ENCODE measurements at regions not wholly inside any gene's neighbourhood (a gene's known extent, or its start where the extent isn't known, plus 50 kb on each side); places are given as distances from the start of the nearest gene placed in this dataset.
A peak's percentile ranks its signal among the peaks of the same experiment; 100 is the strongest.

DNA sequence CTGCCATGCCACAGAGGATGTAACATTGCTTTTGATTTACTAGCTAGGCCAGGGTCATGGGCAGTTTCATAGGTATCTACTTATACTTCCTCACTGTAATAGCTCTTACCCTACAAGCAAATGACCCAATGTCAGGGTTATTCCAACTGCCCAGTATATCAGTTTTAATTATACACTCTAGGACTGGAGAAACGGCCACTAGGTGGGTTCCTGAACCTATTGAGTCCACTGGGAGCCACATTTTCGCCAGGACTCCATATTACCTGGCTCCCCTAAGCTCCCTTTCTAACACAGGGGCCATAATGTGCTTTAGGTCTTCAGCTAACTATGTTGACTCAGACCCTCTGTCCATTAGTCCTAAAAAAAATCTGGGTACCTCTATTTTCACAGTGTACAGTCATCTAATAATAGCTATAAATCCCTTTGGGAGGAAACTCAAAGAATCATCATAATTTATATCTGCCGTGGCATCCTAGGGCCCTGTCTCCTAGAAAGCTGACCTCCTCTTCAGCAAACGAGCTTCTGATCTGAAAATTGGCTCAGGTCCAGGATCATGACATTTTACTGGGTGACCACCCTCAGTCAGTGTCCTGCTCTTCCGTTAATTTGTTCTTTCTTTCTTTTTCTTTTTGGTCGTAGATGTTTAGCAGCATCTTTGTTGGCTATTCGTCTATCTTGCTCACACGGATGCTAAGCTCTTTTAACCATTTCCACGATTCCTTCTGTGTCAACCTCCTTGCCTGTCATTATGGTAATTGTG, 244.3 kb downstream of the FAM76B start:
- no peak for DNase-seq

DNA sequence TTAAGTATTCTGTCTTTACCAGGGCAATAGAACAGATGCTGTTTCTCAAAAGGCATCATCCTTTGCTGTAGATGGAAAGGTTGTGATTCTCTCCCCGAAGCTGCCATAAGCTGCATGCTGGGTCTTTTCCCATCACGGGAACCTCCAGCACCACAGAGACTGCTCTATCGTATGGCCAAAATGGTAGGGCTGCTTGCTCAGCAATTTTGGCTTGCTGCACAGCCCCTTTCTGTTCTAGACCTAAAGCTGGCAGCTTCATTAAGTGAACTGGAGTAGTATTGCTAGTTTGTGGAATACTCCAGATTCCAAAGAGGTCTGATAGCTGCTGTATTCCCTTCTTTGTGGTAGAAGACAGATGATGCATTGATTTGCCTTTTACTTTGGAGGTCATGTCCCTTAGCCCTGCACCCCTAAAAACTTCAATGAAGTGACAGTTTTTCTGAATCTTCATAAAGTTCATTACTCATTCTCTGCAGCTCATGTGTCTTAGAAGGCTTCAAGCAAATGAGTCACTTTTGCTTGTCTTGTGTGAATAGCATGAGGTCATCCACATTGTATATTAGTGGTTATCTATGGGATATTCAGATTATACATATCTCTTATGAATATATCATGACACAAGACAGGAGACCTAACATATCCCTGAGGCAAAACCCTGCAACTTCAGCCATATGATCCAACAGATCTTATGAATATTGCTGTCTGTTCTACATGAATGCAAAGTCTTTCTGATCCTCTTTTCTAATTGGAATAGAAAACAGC, 245.3 kb downstream of the FAM76B start:
- DNase-seq: peak; percentile 2

DNA sequence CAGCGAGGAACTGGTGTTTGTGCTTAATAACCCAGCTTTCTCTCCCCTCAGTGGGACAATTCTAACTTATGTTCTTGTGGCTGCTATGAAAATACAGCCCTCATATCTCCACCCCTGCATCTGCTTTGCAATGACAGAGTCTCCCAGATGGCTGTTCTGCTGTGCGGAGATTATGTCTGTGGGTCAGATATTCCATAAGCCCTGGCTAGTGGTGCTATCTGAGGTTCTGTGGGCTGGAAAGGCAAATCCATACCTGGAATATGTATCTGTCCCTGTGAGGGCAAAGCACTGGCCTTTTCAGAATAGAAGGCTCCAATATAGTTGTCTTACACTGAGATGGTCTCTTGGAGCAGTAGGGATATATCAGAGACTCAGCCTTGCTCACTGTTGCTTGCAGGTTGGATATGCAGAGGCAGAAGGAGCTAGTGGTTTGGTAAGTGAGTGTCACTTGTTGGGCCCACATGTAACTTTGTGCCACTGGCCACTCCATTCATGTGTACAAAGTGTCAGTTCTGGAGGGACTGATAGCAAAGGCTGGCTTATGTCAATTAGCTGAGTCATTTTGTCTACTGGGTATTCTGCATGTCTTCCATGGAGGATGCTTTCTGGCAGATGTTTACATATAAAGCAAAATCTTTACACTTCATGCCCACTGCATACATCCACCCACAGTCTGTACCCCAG, 246.6 kb downstream of the FAM76B start:
- no peak for DNase-seq

DNA sequence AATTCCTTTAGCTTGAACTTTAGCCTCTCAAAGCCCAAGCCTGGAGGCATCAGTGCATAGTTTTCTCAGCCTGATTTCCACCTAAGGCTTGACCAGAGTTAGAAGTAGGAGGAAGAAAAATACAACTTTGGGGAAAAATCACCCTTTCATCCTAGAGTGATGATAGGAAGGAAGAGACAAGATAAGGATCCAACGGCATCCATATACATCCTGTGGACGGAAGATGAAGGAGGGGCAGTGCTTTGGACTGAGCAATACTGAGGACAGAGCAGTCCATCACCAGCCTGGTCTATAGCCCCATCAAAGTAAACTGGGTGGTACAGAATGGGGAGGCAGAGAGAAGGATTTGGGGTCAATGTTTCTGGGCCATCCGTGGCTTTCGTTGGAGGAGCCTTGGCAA, 247.9 kb downstream of the FAM76B start:
- DNase-seq: no peak

DNA sequence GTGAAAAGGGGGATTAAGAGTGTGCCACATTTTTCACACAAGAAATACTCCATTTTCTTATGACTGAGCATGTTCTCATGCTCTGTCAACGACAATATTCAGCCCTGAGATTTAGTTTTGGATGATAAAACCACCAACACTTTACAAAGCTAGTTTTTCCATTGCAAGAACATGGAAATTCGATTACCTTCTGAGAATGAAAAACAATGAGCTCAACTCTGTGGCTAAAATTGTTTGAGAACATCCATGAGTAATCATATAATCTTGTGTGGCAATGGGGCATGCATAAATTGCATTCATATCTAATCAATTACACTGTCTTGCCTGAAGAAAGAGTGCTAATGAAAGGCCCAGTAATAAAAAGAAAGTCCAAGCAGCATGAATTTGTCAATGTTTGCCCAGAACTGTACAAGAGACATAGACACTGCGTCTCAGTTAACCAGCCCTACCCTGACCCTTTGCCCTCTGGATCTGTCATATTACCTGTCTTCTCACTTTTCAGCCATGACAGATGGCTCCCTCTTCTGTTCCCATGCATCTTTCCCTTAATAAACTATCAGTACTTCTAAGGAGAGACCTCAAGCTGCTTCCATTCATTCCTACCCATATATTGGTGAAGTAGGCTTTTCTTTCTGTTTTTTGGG, 253.4 kb downstream of the FAM76B start:
- DNase-seq: no peak

DNA sequence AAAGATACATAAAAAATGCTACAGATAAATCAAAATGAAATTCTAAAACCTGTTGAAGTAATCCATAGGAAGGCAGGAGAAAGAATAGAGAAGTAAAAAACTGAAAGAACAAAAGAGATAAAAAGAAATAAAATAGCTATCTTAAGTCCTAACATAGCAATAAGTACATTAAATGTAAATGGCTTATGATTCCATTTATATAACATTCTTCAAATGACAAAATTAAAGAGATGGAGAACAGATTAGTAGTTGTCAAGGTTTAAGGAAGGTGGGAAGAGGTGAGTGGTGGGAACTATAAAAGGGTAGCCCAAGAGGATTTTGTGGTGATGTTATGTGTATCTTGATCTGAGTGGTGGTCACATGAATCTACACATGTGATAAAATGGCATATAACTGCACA, 254.8 kb downstream of the FAM76B start:
- DNase-seq: no peak

DNA sequence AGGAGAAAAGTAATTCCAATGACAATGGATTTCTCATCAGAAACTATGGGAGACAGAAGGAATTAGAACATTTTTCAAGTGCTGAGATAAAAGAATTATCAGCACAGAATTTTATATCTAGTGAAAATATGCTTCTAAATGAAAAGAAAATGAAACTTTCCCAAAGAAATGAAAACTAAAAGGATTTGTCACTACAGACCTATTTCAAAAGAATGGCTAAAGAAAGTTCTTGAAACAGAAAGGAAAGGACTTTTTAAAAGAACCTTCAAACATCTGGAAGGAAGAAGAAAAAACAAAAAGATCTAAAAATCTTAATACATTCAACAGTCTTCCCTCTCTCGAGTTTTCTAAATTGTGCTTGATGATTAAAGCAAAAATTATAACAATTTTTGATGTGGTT, 255.4 kb downstream of the FAM76B start:
- no peak for DNase-seq

DNA sequence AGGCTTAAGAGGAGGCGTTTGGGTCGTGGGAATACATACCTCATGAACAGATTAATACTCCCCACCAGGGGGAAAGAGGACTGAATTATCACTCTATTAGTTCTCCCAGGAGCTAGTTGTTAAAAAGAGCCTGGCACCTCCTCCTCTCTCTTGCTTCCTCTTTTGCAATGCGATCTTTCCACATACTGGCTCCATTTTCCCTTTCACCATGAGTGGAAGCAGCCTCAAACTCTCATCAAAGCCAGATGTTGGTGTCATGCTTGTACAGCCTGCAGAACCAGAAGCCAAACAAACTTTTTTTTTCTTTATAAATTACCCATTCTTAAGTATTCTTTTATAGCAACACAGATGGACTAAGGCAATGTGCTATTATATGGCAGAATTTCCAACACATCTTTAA, 258.5 kb downstream of the FAM76B start:
- DNase-seq: no peak

DNA sequence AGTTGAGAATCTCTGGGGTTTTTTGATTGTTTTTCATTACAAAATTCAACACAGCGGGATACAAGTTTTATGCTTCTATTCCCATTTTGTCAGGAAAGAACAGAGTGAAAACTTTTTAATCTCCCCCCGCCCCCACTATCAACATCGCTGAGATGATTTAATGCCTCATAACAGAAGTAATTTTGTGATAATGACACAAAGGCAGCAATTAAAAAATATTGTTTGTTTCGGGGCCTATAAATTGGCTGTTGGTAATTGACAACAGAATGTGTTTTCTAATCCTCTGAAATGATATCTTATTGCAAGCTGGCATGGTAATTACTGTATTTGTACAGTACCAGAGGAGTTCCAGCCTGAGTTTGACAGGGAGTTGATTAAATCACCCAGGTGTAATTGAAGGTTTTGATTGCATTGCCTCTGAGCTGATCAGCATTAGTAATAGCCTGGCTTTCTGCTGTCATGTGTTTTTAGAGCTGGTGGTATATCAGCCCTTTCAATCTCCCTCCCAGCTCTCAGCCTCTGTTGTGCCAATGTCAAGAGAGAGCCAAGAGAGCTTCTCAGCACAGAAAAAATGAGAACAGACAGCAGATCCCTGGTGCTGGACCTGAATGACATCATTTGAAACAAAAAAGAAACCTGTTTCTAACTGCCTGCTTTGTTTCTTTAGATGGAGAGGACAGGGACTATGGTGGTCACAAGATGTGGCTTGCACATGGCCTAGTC, 265.1 kb downstream of the FAM76B start:
- no peak for DNase-seq

DNA sequence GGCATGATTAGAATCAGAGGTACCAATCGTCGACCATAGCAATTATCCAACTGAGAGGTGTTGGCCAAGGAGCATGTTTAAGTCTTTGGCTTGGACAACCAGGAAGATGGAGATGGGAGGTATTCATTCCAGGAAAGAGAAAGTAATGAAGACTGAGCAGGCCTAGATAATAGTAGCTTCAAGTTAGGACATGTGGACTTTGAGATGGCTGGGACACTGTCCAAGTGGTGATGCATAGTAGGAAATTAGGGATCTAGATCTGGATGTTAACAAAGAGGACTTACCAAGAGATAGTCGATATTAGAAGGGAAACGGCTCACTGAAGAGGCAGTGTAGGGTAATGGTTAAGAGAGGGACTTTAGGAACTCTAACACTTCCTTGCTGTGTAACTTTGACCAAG, 266.7 kb downstream of the FAM76B start:
- no peak for DNase-seq

DNA sequence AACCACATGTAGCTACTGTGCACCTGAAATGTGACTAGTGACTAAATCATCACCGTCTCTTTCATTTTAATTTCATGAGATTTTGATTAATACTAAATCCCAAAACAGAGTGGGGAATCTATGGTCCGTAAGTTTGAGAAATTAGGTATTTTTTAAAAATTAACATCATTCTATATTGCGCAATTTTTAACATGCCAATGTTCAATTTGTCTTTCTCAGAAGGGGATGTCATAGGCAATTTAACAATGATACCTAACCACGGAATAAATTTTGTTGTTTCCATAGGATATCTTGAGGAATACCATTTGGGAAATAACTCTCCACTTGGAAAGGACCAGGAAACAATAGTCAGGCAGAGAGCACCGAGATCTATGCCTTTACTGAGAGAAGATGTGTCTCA, 267.7 kb downstream of the FAM76B start:
- no peak for DNase-seq

DNA sequence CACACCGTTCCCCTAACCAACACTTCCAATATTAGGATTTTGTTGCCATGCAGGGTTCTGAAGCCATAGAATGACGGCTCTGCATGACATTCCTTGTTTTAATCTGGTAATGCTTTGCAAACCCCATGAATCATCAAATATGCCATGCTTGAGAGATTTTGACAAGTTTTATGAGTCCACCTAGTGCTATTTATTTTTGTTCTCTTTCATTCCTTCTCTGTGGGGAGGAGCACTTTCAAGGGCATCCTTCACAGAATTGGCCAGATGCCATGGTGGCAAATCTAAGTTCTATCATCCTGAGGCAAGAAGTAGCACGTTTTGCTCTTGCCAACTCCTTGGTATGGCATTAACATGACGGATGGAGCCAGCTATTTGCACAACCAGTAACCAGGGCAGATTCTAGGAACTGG, 268.4 kb downstream of the FAM76B start:
- DNase-seq: peak; percentile 97

DNA sequence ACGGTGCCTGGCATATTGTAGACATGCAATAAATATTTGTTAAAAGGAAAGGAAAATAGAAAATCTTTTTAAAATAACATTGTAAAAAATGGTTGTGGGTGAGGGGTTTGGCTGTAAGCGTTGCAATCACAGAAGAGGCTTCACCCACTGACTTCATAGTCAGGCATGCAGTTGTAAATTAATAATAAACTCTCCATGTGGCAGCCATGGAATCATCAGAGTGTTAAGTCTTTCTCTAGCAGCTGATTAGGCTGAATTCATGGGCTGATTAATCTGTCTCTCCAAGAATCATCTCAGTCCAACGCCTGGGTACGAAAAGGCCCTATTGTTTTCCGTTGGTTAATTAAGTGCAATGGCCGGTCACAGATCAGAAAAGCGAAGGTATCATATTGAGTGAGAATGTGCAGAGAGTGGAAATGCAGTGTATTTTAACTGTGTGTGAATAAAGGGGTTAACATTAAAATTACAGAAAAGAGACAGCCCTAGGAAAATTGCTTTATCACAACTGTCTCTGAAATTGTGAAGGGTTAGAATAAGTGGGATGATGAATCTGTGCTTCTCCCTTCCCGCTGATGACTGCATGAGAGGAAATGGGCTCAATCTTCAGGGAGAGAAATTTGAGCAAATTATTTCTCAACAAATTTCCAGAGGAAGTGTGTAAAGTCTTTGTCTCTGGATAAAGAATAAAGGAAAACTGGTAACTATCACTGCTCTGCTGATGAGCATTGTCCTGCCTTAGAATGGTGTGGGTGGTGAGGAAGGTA, 269.0 kb downstream of the FAM76B start:
- DNase-seq: peak; percentile 80

DNA sequence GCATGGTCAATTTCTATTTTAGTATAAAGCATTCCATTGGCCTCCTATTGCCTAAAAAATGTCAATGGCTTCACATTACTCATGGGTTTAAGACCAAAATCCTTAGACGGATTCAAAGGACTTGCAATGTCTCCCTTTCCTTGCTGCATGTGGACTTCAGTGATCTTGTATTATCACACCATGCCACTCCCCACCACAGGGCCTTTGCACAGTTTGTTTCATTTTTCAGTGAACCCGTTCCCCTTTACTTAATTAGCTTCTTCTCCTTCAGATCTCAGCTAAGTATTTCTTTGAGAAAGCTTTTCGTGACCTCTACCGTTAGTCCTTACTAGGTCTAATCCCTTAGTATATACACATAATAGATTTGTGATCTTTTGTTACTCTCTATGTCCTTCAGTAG, 269.7 kb downstream of the FAM76B start:
- DNase-seq: no peak

DNA sequence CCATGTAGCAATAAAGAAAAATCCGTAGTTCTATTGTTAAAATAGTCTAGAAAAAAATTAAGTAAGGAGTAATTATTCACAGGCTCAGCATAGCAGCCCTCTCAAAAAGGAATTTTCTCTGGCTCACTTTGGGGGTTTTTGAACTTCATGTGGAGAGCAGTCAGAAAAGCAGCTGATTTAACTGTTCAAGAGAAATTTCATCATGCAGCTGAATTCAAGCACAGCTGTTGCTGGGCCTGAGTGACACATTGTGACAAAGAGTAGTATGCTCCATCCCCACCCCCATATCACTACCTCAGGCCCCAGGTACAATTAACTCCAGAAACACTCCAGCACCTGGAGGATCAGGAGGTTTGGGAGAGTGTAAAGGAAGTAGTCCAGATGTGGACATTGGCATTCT, 272.1 kb downstream of the FAM76B start:
- no peak for DNase-seq

DNA sequence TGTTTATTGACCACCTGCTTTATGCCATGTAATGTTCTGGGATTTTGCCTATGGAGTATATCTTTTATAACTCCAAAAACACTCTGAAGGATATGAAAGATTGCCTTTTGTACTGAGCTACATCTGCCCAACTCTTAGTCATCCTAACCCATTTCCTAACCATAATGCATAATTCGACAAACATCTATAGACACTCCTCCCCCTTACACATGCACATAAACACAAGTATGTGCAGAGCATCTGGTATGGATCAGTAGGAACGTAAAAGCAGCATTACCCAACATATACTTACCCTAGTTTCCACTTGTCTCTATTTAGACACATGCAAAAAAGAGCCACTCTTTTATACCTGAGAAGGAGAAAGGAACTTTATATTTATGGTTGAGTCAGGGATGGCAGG, 272.8 kb downstream of the FAM76B start:
- no peak for DNase-seq

DNA sequence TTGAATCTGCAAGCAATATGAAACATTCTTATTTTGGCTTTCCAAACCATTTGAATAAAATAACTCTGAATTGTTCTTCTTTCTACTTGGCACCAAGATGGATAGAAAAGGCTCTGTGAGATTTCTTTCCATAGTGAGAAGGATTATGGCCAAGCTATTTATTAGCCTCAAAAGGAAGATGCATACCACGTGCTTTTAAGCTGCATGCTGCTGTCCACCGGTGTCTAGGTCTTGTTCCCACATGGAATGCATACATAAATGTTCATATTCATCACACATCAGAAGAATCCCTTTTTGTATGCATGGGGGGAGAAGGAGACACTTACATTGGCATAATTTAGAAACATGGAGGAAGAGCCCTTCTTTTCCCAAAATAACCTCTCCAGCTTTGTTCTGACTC, 273.4 kb downstream of the FAM76B start:
- DNase-seq: no peak

DNA sequence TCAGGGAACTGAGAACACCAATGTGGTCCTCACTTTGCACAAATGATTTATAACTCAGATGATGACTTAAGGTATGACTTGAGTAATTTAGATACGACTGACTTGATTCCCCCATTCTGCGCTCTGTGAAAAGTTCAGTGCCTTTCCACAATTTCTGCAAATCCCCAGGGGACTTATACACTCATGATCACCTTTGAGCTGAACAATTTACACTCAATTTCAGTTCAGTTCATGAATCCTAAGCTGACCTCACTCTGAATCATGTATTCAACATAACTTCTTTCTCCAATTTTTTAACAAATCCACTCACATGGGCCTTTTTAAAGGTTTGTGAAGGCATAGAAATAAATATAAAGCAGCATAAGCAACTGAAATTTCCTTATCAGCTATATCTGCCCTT, 274.2 kb downstream of the FAM76B start:
- no peak for DNase-seq

DNA sequence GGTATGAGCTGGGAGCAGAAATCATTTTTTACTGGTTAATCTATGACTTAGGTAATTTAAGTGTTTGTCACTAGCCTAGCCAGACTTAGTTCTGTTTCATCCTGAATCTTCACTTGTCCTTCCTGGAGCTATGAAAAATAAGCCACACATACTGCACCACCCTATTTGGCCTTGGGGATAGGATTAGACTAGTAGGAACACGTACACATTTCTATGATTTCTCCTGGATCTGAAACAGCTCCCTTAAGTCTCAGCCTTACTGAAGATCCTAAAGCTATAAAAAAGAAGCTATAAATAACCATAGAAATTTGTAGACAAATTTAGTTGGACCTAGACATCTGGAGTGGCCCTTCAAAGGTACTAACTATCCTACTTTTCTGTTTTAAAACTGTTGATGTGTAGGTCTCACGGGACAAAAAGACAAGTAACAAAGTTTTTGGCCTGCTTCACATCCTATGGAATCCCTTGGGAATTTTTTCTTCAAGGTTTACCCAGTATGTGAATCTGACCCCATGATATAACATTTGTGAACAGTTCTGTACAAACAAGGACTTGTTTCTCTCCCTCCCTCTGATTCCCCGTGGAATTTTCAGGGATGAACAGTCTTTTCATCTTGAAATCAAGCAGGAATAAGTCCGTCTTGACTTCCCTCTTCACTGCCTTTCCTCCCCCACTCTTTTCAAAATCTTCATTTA, 275.0 kb downstream of the FAM76B start:
- DNase-seq: no peak

DNA sequence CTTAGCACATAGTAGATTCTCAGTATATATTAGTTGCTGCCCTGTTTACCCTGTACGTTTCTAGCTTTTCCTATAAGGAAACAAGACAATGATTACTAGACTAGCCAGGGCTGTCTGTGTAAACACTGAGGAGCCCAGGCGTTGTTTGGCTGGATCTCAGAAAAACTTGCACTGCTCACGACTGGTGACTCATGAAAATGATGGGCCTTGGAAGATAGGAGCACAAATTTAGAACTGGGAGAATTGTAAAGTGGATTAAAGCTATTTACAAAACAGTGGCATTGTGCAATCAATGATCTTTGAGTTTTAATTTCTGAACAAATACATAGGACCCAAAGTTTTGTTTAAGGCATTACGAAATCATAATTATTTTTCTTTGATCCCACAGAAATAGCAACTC, 276.9 kb downstream of the FAM76B start:
- DNase-seq: peak; percentile 81

DNA sequence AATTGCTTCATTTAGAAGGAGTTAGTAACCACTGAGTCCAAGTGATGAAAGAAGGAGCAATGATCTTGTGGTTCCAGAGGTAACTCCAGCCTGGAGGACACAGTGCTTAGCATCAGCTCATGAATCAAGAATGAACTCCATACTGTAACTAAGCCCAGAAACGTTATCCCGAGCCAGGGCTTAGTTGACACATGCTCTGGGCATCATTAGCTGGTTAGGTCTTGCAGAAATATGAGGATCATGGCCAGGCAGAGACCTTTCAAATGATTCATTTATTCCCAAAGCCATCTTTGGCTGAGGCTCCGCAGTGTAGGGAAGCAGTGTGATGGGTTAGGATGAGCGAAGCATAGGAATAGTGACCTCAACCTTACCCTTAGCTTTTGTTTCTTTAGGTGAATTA, 277.4 kb downstream of the FAM76B start:
- no peak for DNase-seq

Data from kidney glomerular epithelial cell (primary cell).